ENCODE measurements at regions not wholly inside any gene's neighbourhood (a gene's known extent, or its start where the extent isn't known, plus 50 kb on each side); places are given as distances from the start of the nearest gene placed in this dataset.

DNA sequence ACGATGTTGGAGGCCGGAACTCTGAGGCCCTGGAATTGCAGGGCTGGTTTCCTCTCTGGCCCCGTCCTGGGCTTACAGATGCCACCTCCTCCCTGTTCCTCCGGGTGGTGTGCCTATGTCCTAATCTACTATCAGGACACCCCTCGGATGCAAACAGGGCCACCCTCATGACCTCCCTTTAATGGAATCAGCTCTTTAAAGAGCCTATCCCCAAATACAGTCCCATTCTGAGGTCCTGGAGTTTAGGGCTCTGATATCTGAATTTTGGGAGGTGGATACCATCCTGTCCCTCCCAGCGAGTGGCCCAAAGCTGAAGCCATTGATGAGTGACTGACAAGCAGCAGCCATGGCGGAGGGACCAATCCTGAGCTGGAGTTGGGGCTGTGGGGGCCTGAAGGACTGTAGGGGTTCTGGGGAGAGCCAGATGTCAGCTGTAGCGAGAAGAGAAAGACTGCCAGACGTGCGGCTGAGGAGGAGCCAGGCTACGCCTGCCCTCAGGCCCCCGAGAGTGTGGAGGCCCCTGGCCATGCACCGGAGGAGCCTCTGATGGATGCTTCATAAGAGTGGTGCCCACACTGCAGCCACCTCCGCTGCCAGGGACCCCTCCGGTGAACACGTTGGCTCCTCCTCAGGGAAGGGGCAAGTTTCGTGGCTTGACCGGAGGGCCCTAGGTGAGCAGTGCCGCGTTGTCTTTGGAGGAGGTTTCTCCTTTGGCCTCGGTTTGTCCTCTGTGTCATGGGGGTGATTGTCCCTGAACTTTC lies 100.2 kb downstream of the KIF26A start:
- H3K4me1 Mint-ChIP-seq = peaks cover 7% of the 10 kb centered on the region

DNA sequence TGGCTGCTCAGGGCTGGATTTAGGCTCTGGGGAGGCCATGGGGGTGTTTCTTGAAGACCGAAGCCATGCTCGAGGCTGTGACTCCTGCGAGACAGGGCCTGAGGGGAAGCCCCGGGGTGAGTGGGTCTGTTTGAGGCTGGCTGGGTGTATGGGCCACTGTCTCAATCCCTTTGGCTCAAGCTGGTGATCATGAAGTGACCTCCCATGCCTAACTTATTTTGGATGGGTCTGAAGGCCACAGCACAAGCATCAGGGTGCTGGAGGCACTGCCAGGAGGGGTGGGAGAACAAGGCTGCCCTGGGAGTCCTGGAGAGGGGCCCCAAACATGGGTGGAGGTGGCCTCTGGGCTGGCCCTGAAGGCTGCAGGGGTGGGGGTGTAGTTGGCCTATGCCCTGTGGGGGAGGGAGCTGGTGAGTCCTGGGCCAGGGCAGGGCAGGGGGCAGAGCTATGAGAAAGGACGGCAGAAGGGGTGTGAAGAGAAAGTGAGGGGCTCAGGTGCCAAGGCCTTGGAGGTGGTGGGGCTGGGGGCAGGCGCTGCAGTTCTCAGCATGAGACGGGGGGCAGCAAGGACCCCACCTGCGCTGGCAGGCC lies 100.9 kb downstream of the KIF26A start:
- TF ChIP-seq, protein P1, sequence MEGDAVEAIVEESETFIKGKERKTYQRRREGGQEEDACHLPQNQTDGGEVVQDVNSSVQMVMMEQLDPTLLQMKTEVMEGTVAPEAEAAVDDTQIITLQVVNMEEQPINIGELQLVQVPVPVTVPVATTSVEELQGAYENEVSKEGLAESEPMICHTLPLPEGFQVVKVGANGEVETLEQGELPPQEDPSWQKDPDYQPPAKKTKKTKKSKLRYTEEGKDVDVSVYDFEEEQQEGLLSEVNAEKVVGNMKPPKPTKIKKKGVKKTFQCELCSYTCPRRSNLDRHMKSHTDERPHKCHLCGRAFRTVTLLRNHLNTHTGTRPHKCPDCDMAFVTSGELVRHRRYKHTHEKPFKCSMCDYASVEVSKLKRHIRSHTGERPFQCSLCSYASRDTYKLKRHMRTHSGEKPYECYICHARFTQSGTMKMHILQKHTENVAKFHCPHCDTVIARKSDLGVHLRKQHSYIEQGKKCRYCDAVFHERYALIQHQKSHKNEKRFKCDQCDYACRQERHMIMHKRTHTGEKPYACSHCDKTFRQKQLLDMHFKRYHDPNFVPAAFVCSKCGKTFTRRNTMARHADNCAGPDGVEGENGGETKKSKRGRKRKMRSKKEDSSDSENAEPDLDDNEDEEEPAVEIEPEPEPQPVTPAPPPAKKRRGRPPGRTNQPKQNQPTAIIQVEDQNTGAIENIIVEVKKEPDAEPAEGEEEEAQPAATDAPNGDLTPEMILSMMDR (IDR thresholded peaks at IDR 0.05) = no peak
- Mint-ChIP-seq H3K27me3 (ENCODE audit: low read depth, poor library complexity) (peaks cover 19% of the 10 kb centered on the region), H3K4me1 (peaks cover 7% of the 10 kb centered on the region), H3K27ac (no peak overlapping the region), H3K4me3 (no peak overlapping the region), H3K36me3 (ENCODE audit: low read depth) (no peaks in the 10 kb centered on the region), H3K9me3 (peaks cover 18% of the 10 kb centered on the region)
- DNase-seq = no peak

More for the DNA sequence above, 100.2 kb downstream of the KIF26A start:
- H3K9me3 Mint-ChIP-seq = peaks cover 14% of the 10 kb centered on the region
- H3K27me3 Mint-ChIP-seq (ENCODE audit: low read depth, poor library complexity) = peaks cover 19% of the 10 kb centered on the region
- no peak for DNase-seq
- H3K4me3 Mint-ChIP-seq = no peak overlapping the region
- H3K36me3 Mint-ChIP-seq (ENCODE audit: low read depth) = no peaks in the 10 kb centered on the region
- TF ChIP-seq, protein P1 (IDR thresholded peaks at IDR 0.05) = no peak
- no peak overlapping the region for H3K27ac Mint-ChIP-seq

GRCh38 chr14:104239861-104240301 lies 101.5 kb downstream of the KIF26A start:
- Mint-ChIP-seq H3K36me3 (ENCODE audit: low read depth) (no peaks in the 10 kb centered on the region), H3K9me3 (peaks cover 18% of the 10 kb centered on the region), H3K27me3 (ENCODE audit: low read depth, poor library complexity) (peaks cover 19% of the 10 kb centered on the region), H3K4me1 (peaks cover 7% of the 10 kb centered on the region), H3K27ac (no peak overlapping the region), H3K4me3 (no peak overlapping the region)
- no peak for DNase-seq
- TF ChIP-seq, protein P1 (IDR thresholded peaks at IDR 0.05) = no peak

GRCh38 chr14:104240434-104241157 lies 102.2 kb downstream of the KIF26A start:
- H3K4me3 Mint-ChIP-seq = no peak overlapping the region
- H3K4me1 Mint-ChIP-seq = peaks cover 7% of the 10 kb centered on the region
- TF ChIP-seq, protein P1 (IDR thresholded peaks at IDR 0.05) = no peak
- no peak for DNase-seq
- H3K36me3 Mint-ChIP-seq (ENCODE audit: low read depth) = no peaks in the 10 kb centered on the region
- peaks cover 23% of the 10 kb centered on the region for H3K9me3 Mint-ChIP-seq
- H3K27me3 Mint-ChIP-seq (ENCODE audit: low read depth, poor library complexity) = peaks cover 15% of the 10 kb centered on the region
- H3K27ac Mint-ChIP-seq = no peak overlapping the region

DNA sequence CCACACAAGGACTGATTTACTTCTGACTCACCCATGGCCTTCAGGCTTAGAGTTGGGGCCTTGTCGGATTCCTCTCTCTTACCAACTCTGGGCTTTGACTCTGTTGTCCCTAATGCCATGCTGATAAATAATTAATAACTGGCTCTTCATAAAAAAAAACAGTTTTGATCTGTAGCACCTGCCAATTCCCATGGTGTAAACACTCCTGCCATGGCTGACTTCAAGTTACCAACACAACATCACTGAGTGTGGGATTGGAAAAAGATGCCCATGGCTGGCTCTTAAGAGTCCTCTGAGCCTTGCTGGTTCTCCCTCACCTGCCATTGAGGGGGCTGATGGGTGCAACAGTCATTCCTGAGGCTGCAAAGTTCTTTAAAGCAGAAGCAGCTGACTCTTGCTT lies 104.8 kb downstream of the KIF26A start:
- DNase-seq = no peak
- peaks cover 29% of the 10 kb centered on the region for H3K9me3 Mint-ChIP-seq
- TF ChIP-seq, protein P1 (IDR thresholded peaks at IDR 0.05) = no peak
- peaks cover 7% of the 10 kb centered on the region for H3K4me1 Mint-ChIP-seq
- H3K4me3 Mint-ChIP-seq = no peak overlapping the region
- H3K27ac Mint-ChIP-seq = no peak overlapping the region
- H3K36me3 Mint-ChIP-seq (ENCODE audit: low read depth) = no peaks in the 10 kb centered on the region
- peaks cover 10% of the 10 kb centered on the region for H3K27me3 Mint-ChIP-seq (ENCODE audit: low read depth, poor library complexity)
